MM.1S (cell line): ENCODE measurements at regions not wholly inside any gene's neighbourhood (a gene's known extent, or its start where the extent isn't known, plus 50 kb on each side); places are given as distances from the start of the nearest gene placed in this dataset.
"Not testable (repeated sequence)": the region's sequence is repeated elsewhere in the genome, so short reads cannot be mapped to it uniquely, and the experiment has no call there.

Experiments used
- CTCF ChIP-seq: fragments of 300-600 bp; sonication (generic); IDR thresholded peaks from 2 replicates; pipeline ENCODE4 v1.5.1; 2016; ENCODE audit warnings: antibody characterized with exemption, low read length, mixed read lengths
- EZH2phosphoT487 ChIP-seq: fragments of 300-600 bp; sonication (generic); IDR thresholded peaks from 2 replicates; pipeline ENCODE4 v1.6.1; 2018; ENCODE audit warnings: antibody characterized with exemption, low read length

DNA sequence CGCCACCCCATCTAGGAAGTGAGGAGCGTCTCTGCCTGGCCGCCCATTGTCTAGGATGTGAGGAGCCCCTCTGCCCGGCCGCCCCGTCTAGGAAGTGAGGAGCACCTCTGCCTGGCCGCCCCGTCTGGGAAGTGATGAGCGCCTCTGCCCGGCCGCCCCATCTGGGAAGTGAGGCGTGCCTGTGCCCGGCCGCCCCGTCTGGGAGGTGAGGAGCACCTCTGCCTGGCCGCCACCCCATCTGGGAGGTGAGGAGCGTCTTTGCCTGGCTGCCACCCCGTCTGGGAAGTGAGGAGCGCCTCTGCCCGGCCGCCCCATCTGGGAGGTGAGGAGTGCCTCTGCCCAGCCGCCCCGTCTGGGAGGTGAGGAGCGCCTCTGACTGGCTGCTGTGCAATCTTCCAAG, 79.2 kb upstream of the ARMCX2 start:
- not testable (repeated sequence) for TF ChIP-seq CTCF, EZH2phosphoT487
